Trophoblast cell (in vitro differentiated cells and primary cell): ENCODE measurements at regions not wholly inside any gene's neighbourhood (a gene's known extent, or its start where the extent isn't known, plus 50 kb on each side); places are given as distances from the start of the nearest gene placed in this dataset.

Experiments used
- DNase-seq, 2 donors: peaks; one replicate each; pipeline ENCODE4 v3.0.0-alpha.2; 2016
- H2AFZ ChIP-seq: 2 replicates; pipeline ENCODE4 v1.6.1; 2013; ENCODE audit warnings: low read length, moderate library complexity, mild to moderate bottlenecking; ENCODE audit not compliant: insufficient read depth, poor library complexity
- H2AK5ac ChIP-seq: 2 replicates; pipeline ENCODE4 v1.6.1; 2013; ENCODE audit warnings: mild to moderate bottlenecking, low read length
- H2BK120ac ChIP-seq: 2 replicates; pipeline ENCODE4 v1.6.1; 2013; ENCODE audit warnings: low read length, mild to moderate bottlenecking, moderate library complexity; ENCODE audit not compliant: insufficient read depth, poor library complexity
- H2BK12ac ChIP-seq: 2 replicates; pipeline ENCODE4 v1.6.1; 2013; ENCODE audit warnings: mild to moderate bottlenecking, low read length, moderate library complexity
- H2BK5ac ChIP-seq: 2 replicates; pipeline ENCODE4 v1.6.1; 2013; ENCODE audit warnings: low read length, low read depth, moderate library complexity, mild to moderate bottlenecking; ENCODE audit not compliant: poor library complexity
- H3K14ac ChIP-seq: 2 replicates; pipeline ENCODE4 v1.6.1; 2013; ENCODE audit warnings: mild to moderate bottlenecking, low read length
- H3K18ac ChIP-seq: 2 replicates; pipeline ENCODE4 v1.6.1; 2013; ENCODE audit warnings: mild to moderate bottlenecking, low read length
- H3K23ac ChIP-seq: 2 replicates; pipeline ENCODE4 v1.6.1; 2013; ENCODE audit warnings: low read length
- H3K27ac ChIP-seq: 2 replicates; pipeline ENCODE4 v1.5.1; 2013; ENCODE audit warnings: low read depth, mild to moderate bottlenecking, inconsistent platforms, low read length, moderate library complexity
- H3K27me3 ChIP-seq: 2 replicates; pipeline ENCODE4 v1.6.1; 2013; ENCODE audit warnings: inconsistent platforms, mild to moderate bottlenecking, low read length, moderate library complexity; ENCODE audit not compliant: insufficient read depth
- H3K36me3 ChIP-seq, 2 experiments: 1 replicate in 1 of 2; 2 replicates in 1 of 2; pipeline ENCODE4 v1.6.1; 2013; ENCODE audit warnings: low read length in 2 of 2, mild to moderate bottlenecking in 2 of 2, moderate library complexity in 1 of 2; ENCODE audit not compliant: insufficient read depth in 2 of 2, control insufficient read depth in 1 of 2
- H3K4ac ChIP-seq: 2 replicates; pipeline ENCODE4 v1.6.1; 2013; ENCODE audit warnings: low read depth, mild to moderate bottlenecking, low read length, moderate library complexity
- H3K4me1 ChIP-seq, 2 experiments: 1 replicate in 1 of 2; 2 replicates in 1 of 2; pipeline ENCODE4 v1.6.1; 2013; ENCODE audit warnings: low read length in 2 of 2, mild to moderate bottlenecking in 2 of 2, moderate library complexity in 1 of 2; ENCODE audit not compliant: insufficient read depth in 2 of 2, control insufficient read depth in 1 of 2
- H3K4me2 ChIP-seq: 2 replicates; pipeline ENCODE4 v1.6.1; 2013; ENCODE audit warnings: inconsistent platforms, mild to moderate bottlenecking, low read length, moderate library complexity
- H3K4me3 ChIP-seq: 2 replicates; pipeline ENCODE4 v1.5.1; 2013; ENCODE audit warnings: mild to moderate bottlenecking, low read depth, low read length, inconsistent platforms
- H3K79me1 ChIP-seq: one replicate; pipeline ENCODE4 v1.6.1; 2013; ENCODE audit warnings: low read length
- H3K79me2 ChIP-seq: 2 replicates; pipeline ENCODE4 v1.6.1; 2013; ENCODE audit warnings: low read length, mild to moderate bottlenecking; ENCODE audit not compliant: control insufficient read depth, insufficient read depth, poor library complexity
- H3K9ac ChIP-seq: 2 replicates; pipeline ENCODE4 v1.6.1; 2013; ENCODE audit warnings: mild to moderate bottlenecking, low read length
- H3K9me3 ChIP-seq: 2 replicates; pipeline ENCODE4 v1.6.1; 2013; ENCODE audit warnings: low read depth, mild to moderate bottlenecking, control low read depth, inconsistent platforms, low read length; ENCODE audit not compliant: insufficient read depth
- H4K12ac ChIP-seq: 2 replicates; pipeline ENCODE4 v1.6.1; 2013; ENCODE audit warnings: low read depth, mild to moderate bottlenecking, low read length, moderate library complexity
- H4K8ac ChIP-seq: 2 replicates; pipeline ENCODE4 v1.6.1; 2013; ENCODE audit warnings: low read depth, mild to moderate bottlenecking, low read length, moderate library complexity
- H4K91ac ChIP-seq: one replicate; pipeline ENCODE4 v1.6.1; 2013; ENCODE audit warnings: low read depth, mild to moderate bottlenecking, low read length, moderate library complexity
- WGBS: extraction: QIAGEN DNeasy Blood & Tissue Kit; methylation state at CpG from one replicate; pipeline ENCODE4 v1.1.7; 2013; ENCODE audit warnings: missing lambda C conversion rate; ENCODE audit not compliant: insufficient read length, insufficient coverage; ENCODE audit errors: extremely low coverage; 5-methylcytosine and 5-hydroxymethylcytosine counted together

GRCh38 chr15:92272106-92272505, 121.6 kb upstream of the ST8SIA2 start:
- no CpG with 5 or more reads among the region's 1 CpG for WGBS

DNA sequence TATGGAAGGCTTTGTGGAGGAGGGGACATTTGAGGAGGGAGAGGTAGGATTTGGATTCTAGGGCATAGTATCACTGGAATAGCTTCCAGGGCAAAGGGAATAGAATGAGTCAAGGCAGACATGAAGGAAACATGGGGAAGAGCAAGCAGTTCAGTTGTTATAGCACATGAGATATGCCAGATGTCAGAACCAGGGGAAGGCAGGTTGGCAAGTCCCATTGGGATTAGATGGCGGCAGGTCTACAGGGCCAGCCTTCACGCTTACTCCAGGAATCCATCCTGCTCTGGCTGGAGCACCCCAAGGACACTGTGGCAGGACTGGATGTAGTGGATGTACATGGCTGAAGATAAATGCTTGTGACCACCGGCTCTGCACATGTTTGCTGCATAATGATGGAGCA, 120.4 kb upstream of the ST8SIA2 start:
- H3K14ac ChIP-seq: no peak overlapping the region
- H3K27me3 ChIP-seq: no peaks in the 10 kb centered on the region
- no peak overlapping the region for H2BK5ac ChIP-seq
- H3K4ac ChIP-seq: no peak overlapping the region
- H4K91ac ChIP-seq: no peak overlapping the region
- no peaks in the 10 kb centered on the region for H3K79me2 ChIP-seq
- no peak overlapping the region for H3K27ac ChIP-seq
- WGBS: no CpG with 5 or more reads among the region's 3 CpGs
- no peak overlapping the region for H3K9ac ChIP-seq
- no peak overlapping the region for H3K4me3 ChIP-seq
- H2AFZ ChIP-seq: no peak overlapping the region
- H3K4me1 ChIP-seq: no peaks in the 10 kb centered on the region
- H3K23ac ChIP-seq: no peak overlapping the region
- no peaks in the 10 kb centered on the region for H3K36me3 ChIP-seq
- H2AK5ac ChIP-seq: no peak overlapping the region
- no peak overlapping the region for H3K18ac ChIP-seq
- H2BK12ac ChIP-seq: no peak overlapping the region
- H3K79me1 ChIP-seq: no peaks in the 10 kb centered on the region
- no peak overlapping the region for H4K8ac ChIP-seq
- no peak overlapping the region for H3K4me2 ChIP-seq
- H2BK120ac ChIP-seq: no peak overlapping the region
- DNase-seq: no peak
- no peak overlapping the region for H4K12ac ChIP-seq
- peaks cover 2% of the 10 kb centered on the region for H3K9me3 ChIP-seq

More at GRCh38 chr15:92272106-92272505, 121.6 kb upstream of the ST8SIA2 start:
- H2BK5ac ChIP-seq: no peak overlapping the region
- H3K79me2 ChIP-seq: no peaks in the 10 kb centered on the region
- no peak overlapping the region for H2AFZ ChIP-seq
- no peak overlapping the region for H4K91ac ChIP-seq
- H3K27ac ChIP-seq: no peak overlapping the region
- H3K9me3 ChIP-seq: peaks cover 2% of the 10 kb centered on the region
- no peak overlapping the region for H2BK12ac ChIP-seq
- no peak overlapping the region for H3K4ac ChIP-seq
- no peak overlapping the region for H3K18ac ChIP-seq
- no peak overlapping the region for H2BK120ac ChIP-seq
- no peak overlapping the region for H3K14ac ChIP-seq
- H3K79me1 ChIP-seq: no peaks in the 10 kb centered on the region
- H3K27me3 ChIP-seq: no peaks in the 10 kb centered on the region
- H3K4me1 ChIP-seq: no peaks in the 10 kb centered on the region
- no peak overlapping the region for H3K23ac ChIP-seq
- H3K36me3 ChIP-seq: no peaks in the 10 kb centered on the region
- no peak overlapping the region for H4K8ac ChIP-seq
- no peak overlapping the region for H3K4me3 ChIP-seq
- no peak overlapping the region for H3K4me2 ChIP-seq
- no peak overlapping the region for H3K9ac ChIP-seq
- no peak overlapping the region for H2AK5ac ChIP-seq
- no peak for DNase-seq
- H4K12ac ChIP-seq: no peak overlapping the region

DNA sequence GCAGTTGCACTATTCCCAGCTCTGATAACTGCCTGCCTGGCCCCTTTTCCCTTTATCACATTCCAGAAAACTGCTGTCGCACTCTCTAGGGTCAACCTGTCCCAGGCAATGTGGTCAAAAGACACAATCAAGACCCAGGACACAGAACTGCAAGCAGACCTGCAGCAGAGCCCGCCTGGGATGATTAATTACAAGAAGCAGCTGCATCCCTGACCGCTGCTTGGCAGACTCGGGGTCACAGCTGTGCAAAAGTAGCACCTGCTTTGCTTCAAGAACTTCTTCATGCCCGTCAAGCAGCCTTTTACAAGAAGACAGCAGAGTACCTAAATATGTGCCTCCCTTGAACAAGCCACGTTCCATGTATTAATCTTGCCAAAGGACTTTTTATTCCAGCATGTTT, 120.0 kb upstream of the ST8SIA2 start:
- no CpG with 5 or more reads among the region's 6 CpGs for WGBS
- H3K9ac ChIP-seq: no peak overlapping the region
- no peak for DNase-seq

DNA sequence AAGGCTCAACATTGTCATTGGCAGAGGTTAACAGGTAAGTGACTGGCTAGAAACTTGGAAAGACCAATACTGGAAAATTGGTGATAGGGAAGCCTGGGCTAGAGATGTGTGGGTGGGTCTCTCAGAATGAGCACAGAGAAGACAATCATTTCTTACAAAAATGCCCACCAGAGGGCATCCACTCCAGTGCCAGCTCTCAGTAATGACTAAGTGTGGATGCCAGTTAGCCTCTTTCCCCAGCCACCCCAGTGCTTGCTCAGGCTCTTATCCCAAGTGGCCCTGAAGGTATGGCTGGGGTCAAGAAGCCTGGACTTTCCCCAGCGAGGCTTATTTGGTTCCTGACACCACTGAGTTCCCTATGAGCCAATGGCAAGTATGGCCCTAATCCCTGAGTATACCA, 115.9 kb upstream of the ST8SIA2 start:
- Histone ChIP-seq H2BK12ac (no peak overlapping the region), H4K8ac (no peak overlapping the region), H3K4me1 (no peaks in the 10 kb centered on the region), H3K14ac (no peak overlapping the region), H2BK5ac (no peak overlapping the region), H4K91ac (no peak overlapping the region), H2AK5ac (no peak overlapping the region), H3K9me3 (peaks cover 2% of the 10 kb centered on the region), H3K27ac (no peak overlapping the region), H3K4me2 (no peak overlapping the region), H3K4me3 (no peak overlapping the region), H3K79me2 (no peaks in the 10 kb centered on the region), H3K36me3 (no peaks in the 10 kb centered on the region), H3K23ac (no peak overlapping the region), H3K4ac (no peak overlapping the region), H2BK120ac (no peak overlapping the region), H3K27me3 (no peaks in the 10 kb centered on the region), H3K18ac (no peak overlapping the region), H3K9ac (no peak overlapping the region), H3K79me1 (no peaks in the 10 kb centered on the region), H2AFZ (no peak overlapping the region), H4K12ac (no peak overlapping the region)
- WGBS: no CpG with 5 or more reads among the region's 1 CpG
- peak in 1 of 2 donors; percentile 3 for DNase-seq

More for the DNA sequence above, 120.0 kb upstream of the ST8SIA2 start:
- H3K36me3 ChIP-seq: no peaks in the 10 kb centered on the region
- no peak overlapping the region for H2BK120ac ChIP-seq
- no peak overlapping the region for H2AFZ ChIP-seq
- no peak overlapping the region for H3K23ac ChIP-seq
- H3K4me2 ChIP-seq: no peak overlapping the region
- no peak overlapping the region for H3K4me3 ChIP-seq
- H3K4ac ChIP-seq: no peak overlapping the region
- H3K79me1 ChIP-seq: no peaks in the 10 kb centered on the region
- no peaks in the 10 kb centered on the region for H3K79me2 ChIP-seq
- no peak overlapping the region for H4K91ac ChIP-seq
- H2BK5ac ChIP-seq: no peak overlapping the region
- no peak overlapping the region for H4K12ac ChIP-seq
- no peak overlapping the region for H3K27ac ChIP-seq
- H2BK12ac ChIP-seq: no peak overlapping the region
- no peak overlapping the region for H3K18ac ChIP-seq
- H3K9me3 ChIP-seq: peaks cover 2% of the 10 kb centered on the region
- no peaks in the 10 kb centered on the region for H3K27me3 ChIP-seq
- no peak overlapping the region for H2AK5ac ChIP-seq
- no peak overlapping the region for H3K14ac ChIP-seq
- no peaks in the 10 kb centered on the region for H3K4me1 ChIP-seq
- H4K8ac ChIP-seq: no peak overlapping the region
